GM19468 (cell line): ENCODE measurements at regions not wholly inside any gene's neighbourhood (a gene's known extent, or its start where the extent isn't known, plus 50 kb on each side); places are given as distances from the start of the nearest gene placed in this dataset.

ENCODE experiments used
- ATAC-seq: cut with Tn5 transposase; IDR thresholded peaks from one replicate; pipeline ENCODE4 v1.9.1; 2021; ENCODE audit warnings: mild to moderate bottlenecking, moderate library complexity, moderate number of reproducible peaks; ENCODE audit not compliant: unreplicated experiment; ENCODE audit errors: extremely low read depth

DNA sequence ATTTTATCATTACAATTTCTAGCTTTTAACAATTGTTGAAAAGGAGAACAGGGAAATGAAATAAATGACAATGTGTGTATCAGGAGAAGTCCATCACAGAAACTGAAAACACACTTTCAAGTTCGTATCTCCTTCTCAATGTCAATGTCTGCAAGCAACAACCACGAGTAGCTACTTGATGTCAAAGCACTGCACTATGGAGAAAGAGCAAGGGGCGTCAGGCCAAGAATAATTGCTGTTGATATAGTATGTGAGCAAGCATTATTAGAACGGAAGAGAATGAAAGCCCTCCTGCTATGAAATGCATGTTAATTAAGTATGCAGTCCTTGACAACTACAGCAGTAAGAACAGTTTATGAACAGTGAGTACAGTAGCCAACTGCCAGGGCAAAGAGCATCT is 1250.1 kb downstream of the ZPLD1 start:
- ATAC-seq = no peak

GRCh38 chr3:103685939-103686338 is 1251.1 kb downstream of the ZPLD1 start:
- no peak for ATAC-seq

DNA sequence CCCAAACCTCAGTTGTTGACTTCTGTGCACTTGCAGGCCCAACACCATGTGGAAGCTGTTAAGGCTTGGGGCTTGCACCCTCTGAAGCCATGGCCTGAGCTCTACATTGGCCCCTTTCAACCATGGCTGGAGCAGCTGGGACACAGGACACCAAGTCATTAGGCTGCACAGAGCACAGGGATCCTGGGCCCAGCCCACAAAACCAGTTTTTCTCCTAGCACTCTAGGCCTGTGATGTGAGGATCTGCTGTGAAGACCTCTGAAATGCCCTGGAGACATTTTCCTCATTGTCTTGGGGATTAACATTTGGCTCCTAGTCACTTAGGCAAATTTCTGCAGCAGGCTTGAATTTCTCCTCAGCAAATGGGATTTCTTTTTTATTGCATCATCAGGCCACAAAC is 1255.7 kb downstream of the ZPLD1 start:
- no peak for ATAC-seq

DNA sequence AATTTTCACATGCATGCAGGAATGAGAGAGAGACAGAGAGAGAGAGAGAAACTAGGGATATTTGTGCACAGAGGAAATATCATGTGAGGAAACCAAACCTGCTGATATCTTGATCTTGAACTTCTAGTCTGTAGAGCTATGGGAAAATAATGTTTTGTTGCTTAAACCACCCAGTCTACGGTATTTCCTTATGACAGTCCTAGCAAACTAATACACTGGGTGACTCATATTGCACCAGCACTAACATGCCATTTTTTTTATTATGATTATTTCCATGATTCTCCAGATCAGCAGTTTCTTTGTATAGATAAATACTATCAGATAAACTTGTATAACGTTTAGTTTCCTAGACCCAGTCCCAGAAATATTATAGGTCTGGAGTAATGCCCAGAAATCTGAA is 1259.0 kb downstream of the ZPLD1 start:
- ATAC-seq = no peak

- ATAC-seq = no peak
These were observed 1263.8 kb downstream of the ZPLD1 start for GRCh38 chr3:103698646-103699045.

- no peak for ATAC-seq
These were observed 1264.4 kb downstream of the ZPLD1 start for GRCh38 chr3:103699228-103699627.

DNA sequence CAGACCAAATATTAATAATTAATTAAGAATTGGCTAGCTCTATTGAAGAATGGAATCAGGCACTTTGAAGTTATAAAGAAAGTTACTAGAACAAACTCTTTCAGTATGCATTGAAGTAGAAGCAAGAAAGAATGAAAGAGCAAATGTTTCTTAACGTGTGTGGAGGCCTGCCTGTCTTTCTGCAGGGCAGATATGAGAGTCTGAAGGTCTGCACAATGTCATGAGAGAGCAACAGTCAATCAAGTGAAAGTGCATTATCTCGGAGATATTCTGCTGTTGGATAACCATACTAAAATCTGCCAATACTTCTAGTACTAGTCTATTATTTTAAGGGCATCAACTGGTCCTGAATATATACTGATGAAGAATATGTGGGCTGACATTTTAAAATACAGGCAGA is 1270.8 kb downstream of the ZPLD1 start:
- no peak for ATAC-seq

DNA sequence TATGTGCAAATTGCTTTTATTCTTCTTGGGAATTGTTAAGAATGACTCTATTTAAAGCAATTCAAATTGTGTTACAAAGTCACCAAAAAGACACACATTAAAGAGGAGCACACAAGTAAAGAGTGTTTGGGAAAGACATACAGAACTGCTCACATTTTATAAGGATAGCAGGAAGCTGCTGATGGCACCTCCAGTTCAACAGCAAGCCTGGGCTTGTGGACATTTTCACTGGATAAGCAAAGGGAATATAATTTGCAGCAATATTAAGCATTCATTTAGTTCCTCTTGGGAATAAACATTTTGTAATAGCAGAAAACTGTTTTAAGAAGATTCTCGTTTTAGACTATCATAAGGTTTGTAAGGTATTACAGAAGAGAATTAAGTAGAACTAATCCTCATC is 1271.9 kb downstream of the ZPLD1 start:
- ATAC-seq = no peak

DNA sequence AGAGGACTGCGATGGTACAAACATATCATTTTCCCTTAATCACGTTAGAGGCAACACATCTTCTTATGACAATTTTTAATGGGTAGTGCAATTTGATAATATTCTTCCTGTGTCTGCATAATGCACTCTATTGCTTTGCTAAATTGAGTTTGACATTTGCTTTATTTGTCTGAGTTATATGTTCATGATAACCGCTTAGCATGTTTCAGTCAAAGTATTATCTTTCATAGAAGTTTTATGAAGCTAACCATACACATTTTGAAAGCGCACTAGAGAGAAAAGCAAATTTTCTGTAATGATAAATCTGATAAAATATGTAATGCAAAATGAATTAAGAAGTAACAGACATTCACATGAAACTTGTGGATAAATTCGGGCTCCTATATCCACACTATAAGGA is 1276.9 kb downstream of the ZPLD1 start:
- no peak for ATAC-seq

DNA sequence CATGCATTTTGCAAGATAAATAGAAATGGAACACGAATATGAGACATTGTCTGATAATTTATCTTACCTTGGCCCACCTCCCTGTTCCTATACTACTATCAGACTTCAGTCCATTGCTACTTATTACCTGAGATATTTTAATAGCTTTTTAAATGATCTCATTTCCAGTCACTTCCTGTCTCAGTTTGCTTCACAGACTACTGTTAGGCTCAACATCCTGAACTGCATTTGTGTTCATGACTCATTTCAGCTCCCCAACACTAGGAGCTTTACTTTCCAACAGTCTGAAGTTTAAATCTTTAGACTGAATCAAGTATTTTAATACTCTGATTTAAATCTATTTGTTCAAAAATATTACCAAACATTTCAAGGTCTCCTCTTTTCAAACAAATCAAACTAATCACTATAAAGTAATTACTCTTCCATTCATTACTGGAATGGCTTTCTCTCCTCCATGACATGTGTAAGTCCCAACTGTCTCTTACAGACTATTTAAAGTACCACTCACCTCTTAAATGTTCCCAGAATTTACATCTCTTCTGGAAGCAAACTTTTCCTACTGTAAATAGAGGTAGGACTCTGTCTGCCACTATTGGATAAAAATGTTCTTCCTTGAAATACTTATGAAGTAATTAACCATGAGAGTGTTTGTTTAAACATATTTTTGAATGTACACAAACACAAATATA is 1277.6 kb downstream of the ZPLD1 start:
- ATAC-seq = no peak

DNA sequence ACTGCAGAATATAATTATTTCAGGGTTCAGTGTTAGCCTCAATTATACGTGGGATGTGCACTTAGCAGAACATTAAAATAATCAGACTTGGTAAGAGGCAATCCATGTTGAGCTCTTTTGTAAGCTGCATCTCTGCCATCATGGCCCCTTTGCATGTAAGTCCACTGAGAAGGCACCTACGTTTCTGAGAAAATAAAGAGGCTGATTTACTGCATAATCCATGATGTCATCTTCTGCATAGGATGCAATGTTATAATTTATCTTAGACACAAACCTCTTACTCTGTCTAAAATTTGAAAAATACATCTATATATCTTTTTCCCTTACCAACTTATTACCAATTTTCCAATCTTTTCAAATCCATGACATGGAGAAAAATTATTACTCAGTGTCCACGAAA is 1294.7 kb downstream of the ZPLD1 start:
- no peak for ATAC-seq

DNA sequence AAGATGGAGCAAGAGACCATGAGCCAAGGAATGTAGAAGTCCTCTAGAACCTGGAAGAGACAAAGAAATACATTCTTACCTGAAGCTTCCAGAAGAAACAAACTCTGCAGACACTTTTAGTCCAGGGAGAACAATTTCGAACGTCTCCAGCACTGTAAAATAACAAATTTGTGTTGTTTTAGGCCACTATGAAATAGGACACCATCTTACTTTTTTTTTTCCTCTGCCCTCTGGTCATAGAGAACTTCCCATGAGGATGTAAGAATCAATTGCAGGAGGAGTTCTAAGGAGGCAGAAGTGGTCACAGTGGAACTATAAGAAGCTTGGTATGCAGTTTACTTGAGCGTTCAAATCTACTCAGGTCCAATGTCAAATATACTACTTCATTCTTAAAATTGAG is 1295.9 kb downstream of the ZPLD1 start:
- no peak for ATAC-seq

DNA sequence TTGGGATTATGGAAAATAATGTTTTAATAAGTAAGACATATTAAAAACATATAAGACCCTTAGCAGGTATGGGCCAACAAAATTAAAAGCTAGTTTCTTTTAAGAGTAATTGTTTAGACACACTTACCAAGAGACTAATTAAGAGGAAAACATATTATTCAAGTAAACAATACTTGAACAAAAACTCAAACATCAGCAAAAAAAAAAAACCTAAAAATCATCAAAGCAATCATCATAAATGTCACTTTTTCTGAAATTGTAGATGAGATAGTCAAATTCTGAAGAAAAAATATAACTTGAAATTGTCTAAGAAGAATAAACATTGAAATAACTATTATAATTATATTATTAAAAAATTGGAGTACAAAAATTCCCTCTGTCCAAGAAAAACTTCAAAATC is 1318.2 kb downstream of the ZPLD1 start:
- no peak for ATAC-seq

- no peak for ATAC-seq
These were observed 1332.8 kb downstream of the ZPLD1 start for GRCh38 chr3:103767635-103768034.

DNA sequence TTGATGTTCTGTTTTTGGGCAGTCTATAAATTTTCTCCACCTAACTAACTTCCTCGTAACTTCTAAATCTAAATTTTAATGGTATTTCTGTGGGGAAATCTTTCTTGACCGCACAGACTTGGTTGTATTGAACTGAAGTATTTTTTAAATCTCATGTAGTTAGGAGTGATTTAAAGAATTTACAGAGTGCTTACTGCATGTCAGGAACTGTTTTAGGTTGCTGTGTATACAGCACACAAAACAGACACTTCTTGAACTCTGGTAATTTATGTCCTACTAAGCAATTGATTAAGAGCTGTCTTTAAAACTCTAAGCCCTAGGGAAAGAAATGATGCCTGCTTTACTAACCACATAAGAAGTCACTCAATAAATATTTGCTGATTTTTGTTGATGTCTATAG is 1350.2 kb downstream of the ZPLD1 start:
- ATAC-seq = no peak

- ATAC-seq = no peak
These were observed 1350.7 kb downstream of the ZPLD1 start for GRCh38 chr3:103785537-103785936.

GRCh38 chr3:103786296-103786695 is 1351.5 kb downstream of the ZPLD1 start:
- ATAC-seq = no peak

GRCh38 chr3:103787164-103787871 is 1352.5 kb downstream of the ZPLD1 start:
- no peak for ATAC-seq

DNA sequence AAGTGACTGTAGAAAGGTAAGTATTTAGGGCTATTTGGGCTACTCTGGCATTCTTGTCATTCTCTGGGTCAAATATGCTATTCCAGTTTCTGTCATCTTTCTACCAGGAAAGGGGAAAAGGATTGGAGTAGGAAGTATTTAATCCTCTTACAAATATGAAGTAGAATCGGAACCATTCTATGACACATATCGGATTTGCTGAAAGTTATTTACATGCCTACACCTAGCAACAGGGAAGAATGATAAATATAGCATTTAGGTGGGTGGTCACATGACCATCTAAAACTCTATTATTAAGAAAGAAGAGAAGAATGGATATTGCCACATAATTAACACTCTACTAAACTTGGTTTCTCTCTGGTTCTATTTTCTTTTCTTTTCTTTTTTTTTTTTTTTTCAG is 1353.1 kb downstream of the ZPLD1 start:
- ATAC-seq = no peak

DNA sequence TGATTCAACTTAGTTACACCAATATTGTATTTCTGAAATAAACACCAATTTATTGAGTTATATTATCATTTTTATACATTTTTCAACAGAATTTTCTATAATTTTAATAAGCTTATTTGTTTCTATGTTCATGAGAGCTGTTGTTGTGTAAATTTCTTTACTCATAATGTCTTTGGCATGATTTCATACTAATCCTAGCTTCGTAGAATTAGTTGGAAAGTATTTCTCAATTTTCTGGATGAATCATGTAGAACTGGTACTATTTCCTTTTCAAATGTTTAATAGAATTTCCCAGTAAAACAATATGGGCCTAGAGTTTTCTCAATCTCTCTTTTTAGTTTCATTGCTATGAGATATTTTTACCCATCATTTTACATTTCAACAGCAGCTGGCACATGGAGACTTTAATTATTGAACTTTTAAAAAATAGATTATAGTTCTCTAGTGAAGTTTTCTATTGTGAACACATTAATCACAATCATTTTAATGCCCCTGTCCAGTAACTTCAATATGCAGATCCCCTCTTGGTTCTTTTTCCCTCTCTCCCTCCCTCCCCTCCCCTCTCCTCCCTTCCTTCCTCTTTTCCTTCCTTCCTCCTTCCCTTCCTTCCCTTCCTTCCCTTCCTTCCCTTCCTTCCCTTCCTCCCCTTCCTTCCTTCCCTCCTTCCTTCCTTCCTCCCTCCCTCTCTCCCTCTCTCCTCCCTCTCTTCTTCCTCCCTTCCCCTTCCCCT is 1357.1 kb downstream of the ZPLD1 start:
- ATAC-seq = no peak

DNA sequence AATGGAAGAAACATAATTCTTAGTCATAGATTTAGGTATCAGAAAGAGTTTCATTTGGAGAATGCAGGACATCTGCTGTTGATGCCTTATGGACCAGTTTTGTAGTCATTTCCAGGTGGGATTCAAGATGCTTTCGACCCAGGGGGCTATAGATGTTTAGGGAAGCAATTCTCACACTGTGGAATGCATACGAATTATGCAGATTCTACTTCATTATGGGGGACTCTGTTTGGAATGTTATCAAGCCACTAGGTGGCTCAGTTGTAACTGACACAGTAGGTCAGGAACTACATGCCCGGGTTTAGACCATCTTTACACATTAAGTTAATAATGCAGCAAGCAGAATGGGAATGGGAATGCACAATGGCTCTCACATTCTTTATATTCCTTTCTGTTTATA is 1359.8 kb downstream of the ZPLD1 start:
- ATAC-seq = no peak
